ENCODE measurements at regions not wholly inside any gene's neighbourhood (a gene's known extent, or its start where the extent isn't known, plus 50 kb on each side); places are given as distances from the start of the nearest gene placed in this dataset.

GRCh38 chr3:161579395-161580126 is 83.0 kb downstream of the OTOL1 start:
- TF ChIP-seq POLR2A (IDR thresholded peaks at IDR 0.05; ENCODE audit: borderline replicate concordance, extremely low read depth, insufficient read depth, insufficient read length) (no peak), POLR2AphosphoS5 (IDR thresholded peaks at IDR 0.05; ENCODE audit: low read depth, low read length) (no peak), EZH2 (IDR thresholded peaks at IDR 0.05) (no peak), RAD21 (IDR thresholded peaks at IDR 0.05; ENCODE audit: low read depth) (no peak), CTCF (IDR thresholded peaks at IDR 0.05 in 2 of 3, conservative IDR thresholded peaks at IDR 0.05 in 1 of 3; ENCODE audit: borderline replicate concordance in 1 of 3, insufficient read depth in 1 of 3, low read depth in 2 of 3, low read length in 2 of 3) (no peak), JUND (IDR thresholded peaks at IDR 0.05) (no peak), SP1 (IDR thresholded peaks at IDR 0.05; ENCODE audit: low read depth) (no peak), TCF7L2 (IDR thresholded peaks at IDR 0.05; ENCODE audit: borderline replicate concordance, extremely low read depth, insufficient read depth, insufficient read length) (no peak), ZNF274 (IDR thresholded peaks at IDR 0.05; ENCODE audit: low read depth, low read length) (no peak), EGR1 (IDR thresholded peaks at IDR 0.05; ENCODE audit: low read depth) (no peak)

Data from HCT116 (cell line).